Pancreas (tissue), 10 donors: ENCODE measurements at regions not wholly inside any gene's neighbourhood (a gene's known extent, or its start where the extent isn't known, plus 50 kb on each side); places are given as distances from the start of the nearest gene placed in this dataset.

Experiments used
- ATAC-seq, 4 donors: fragments of 200-7000 bp; cut with Tn5 transposase; one replicate each; pipeline versions ENCODE4 v1.8.0 to v1.9.1; 2020; ENCODE audit warnings: mild to moderate bottlenecking in 4 of 4, moderate library complexity in 4 of 4
- DNase-seq, 6 donors: peaks; one replicate each; pipeline ENCODE4 v3.0.0-alpha.2; 2020
- FAIRE-seq: peaks from 2 replicates; lab custom pipeline; 2012; peaks lifted over from hg19 to GRCh38; lab: Jason Lieb, UNC
- H3K27ac ChIP-seq, 4 donors: fragments of 200-600 bp; sonication (generic); 1 replicate in 3 of 4; 2 replicates in 1 of 4; pipeline versions ENCODE4 v1.5.0 to v1.8.0; 2020
- H3K27me3 ChIP-seq, 4 donors: fragments of 200-600 bp; one replicate each; pipeline ENCODE4 v1.8.0; 2021
- H3K36me3 ChIP-seq, 3 donors: fragments of 200-600 bp; sonication (generic) in 1 of 3; one replicate each; pipeline versions ENCODE4 v1.5.0 to v1.8.0; 2020 to 2021
- H3K4me1 ChIP-seq, 3 donors: fragments of 200-600 bp; one replicate each; pipeline ENCODE4 v1.8.0; 2021
- H3K4me3 ChIP-seq, 4 donors: fragments of 200-600 bp; sonication (generic) in 2 of 4; one replicate each; pipeline versions ENCODE4 v1.5.0 to v1.8.0; 2020 to 2021
- H3K9me3 ChIP-seq, 4 donors: fragments of 200-600 bp; one replicate each; pipeline ENCODE4 v1.8.0; 2021
- WGBS, 2 donors: extraction: QIAGEN DNeasy Blood & Tissue Kit; methylation state at CpG; one replicate each; pipeline ENCODE4 v1.1.7; 2013; 5-methylcytosine and 5-hydroxymethylcytosine counted together
- intact Hi-C, 3 donors: fragments of 100-400 bp; cut with DNase I; formaldehyde crosslinking; loops; one replicate each; pipeline versions ENCODE4 v1.11.1 to v1.14.2; 2022
- TF ChIP-seq, protein P1 (sequence below), 4 donors: fragments of 200-600 bp; sonication (generic) in 3 of 4; IDR thresholded peaks; one replicate each; pipeline versions ENCODE4 v1.5.0 to v1.8.0; 2021; ENCODE audit warnings: antibody characterized with exemption in 4 of 4
- donor health status: healthy with polysubstance abuse.
- donor health status: DM: no; HTN: no; CAD: no; lungs with moderate emphysema.
- donor health status: DM: no; HTN: no; CAD: no.
- donor health status: control.
- donor health status: control.
- donor health status: Bipolar disorder and iron deficiency.
- donor health status: DM: yes; HTN: yes; CAD: no.
- donor health status: DM: no; HTN: no; CAD: no.
- donor health status: DM: no; HTN: no; CAD: no.
- donor health status: DM: yes; HTN: yes; CAD: no.

DNA sequence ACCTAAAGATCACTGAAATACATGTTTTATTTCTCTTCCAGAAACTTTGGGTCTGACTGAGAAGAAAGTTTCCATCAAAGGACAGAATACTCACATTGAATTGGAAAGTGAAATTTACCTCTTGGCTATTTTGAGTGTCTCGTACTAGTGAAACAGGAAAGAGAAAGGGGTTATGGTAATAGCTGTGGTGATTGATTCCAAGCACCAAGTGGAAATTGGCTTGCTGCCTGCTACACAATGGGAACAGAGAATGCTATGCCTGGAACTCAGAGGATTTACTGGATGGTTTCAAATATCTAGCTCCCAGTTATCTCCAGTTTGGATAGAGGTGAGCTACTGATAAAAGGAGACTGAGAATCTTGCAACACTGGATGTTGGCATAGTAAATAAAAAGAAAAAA is 492.8 kb upstream of the FSIP2 start:
- FAIRE-seq (no peak), ATAC-seq (peak in 1 of 4 donors; percentile 41), DNase-seq (no peak)

DNA sequence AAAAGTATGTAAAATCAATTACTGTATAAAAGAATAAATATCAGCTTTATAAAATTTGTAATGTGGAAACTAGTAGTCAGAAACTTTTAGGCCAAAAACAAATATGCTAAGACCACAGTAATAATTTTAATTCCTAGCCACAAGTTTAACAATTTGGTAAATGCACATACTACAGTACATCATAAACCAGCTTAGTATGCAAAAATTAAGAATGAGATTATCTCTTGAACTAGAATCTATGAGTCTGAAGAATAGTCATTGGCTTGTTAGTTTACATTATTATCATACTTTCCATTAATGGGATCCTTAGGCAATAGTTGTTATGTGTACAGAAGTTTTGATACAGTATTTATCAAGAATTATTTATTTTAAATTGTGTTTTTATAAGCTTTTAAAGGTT is 491.9 kb upstream of the FSIP2 start:
- no peak for ATAC-seq
- Histone ChIP-seq H3K4me3 (no peak overlapping the region), H3K27me3 (no peaks in the 10 kb centered on the region), H3K4me1 (no peaks in the 10 kb centered on the region), H3K27ac (no peak overlapping the region), H3K36me3 (no peaks in the 10 kb centered on the region), H3K9me3 (no peaks in the 10 kb centered on the region)
- intact Hi-C loops = no loop called here
- FAIRE-seq = no peak
- TF ChIP-seq, protein P1, sequence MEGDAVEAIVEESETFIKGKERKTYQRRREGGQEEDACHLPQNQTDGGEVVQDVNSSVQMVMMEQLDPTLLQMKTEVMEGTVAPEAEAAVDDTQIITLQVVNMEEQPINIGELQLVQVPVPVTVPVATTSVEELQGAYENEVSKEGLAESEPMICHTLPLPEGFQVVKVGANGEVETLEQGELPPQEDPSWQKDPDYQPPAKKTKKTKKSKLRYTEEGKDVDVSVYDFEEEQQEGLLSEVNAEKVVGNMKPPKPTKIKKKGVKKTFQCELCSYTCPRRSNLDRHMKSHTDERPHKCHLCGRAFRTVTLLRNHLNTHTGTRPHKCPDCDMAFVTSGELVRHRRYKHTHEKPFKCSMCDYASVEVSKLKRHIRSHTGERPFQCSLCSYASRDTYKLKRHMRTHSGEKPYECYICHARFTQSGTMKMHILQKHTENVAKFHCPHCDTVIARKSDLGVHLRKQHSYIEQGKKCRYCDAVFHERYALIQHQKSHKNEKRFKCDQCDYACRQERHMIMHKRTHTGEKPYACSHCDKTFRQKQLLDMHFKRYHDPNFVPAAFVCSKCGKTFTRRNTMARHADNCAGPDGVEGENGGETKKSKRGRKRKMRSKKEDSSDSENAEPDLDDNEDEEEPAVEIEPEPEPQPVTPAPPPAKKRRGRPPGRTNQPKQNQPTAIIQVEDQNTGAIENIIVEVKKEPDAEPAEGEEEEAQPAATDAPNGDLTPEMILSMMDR (IDR thresholded peaks at IDR 0.05) = no peak
- DNase-seq = no peak

More for the DNA sequence above, 492.8 kb upstream of the FSIP2 start:
- Histone ChIP-seq H3K27ac (no peak overlapping the region), H3K9me3 (no peaks in the 10 kb centered on the region), H3K36me3 (no peaks in the 10 kb centered on the region), H3K27me3 (no peaks in the 10 kb centered on the region), H3K4me1 (no peaks in the 10 kb centered on the region), H3K4me3 (no peak overlapping the region)
- WGBS, 2 donors = 60 to 69% methylated on average over 1 of the region's 1 CpG
- TF ChIP-seq, protein P1 (IDR thresholded peaks at IDR 0.05) = no peak
- intact Hi-C loops = no loop called here

DNA sequence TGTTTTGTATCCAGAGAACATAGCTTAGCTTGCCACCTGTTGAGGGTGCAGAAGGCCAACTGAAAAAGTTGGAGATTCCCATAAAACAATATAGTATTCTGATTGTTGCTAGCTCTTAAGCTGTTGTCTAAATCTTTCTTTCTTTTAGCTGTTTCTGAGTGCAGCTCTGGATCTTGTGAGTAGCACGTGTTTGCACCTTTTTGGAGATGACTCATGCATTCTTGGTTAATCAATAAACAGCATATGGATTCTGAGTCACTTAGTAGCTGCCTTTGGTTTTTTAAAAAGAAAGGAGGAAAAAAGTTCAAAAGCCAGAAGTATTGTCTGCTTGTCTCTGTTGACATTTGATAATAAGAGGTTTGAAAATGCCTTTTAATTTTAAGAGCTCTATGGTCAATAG is 483.0 kb upstream of the FSIP2 start:
- H3K27ac ChIP-seq = no peak overlapping the region
- peak; percentile 34 to 69 (median 58) for ATAC-seq
- no peaks in the 10 kb centered on the region for H3K9me3 ChIP-seq
- intact Hi-C loops = no loop called here
- no peak for FAIRE-seq
- no peaks in the 10 kb centered on the region for H3K4me1 ChIP-seq
- no peak overlapping the region for H3K4me3 ChIP-seq
- H3K27me3 ChIP-seq = no peaks in the 10 kb centered on the region
- DNase-seq = no peak
- 6 to 8% methylated on average over 1 of the region's 1 CpG for WGBS, 2 donors
- TF ChIP-seq, protein P1 (IDR thresholded peaks at IDR 0.05) = no peak
- H3K36me3 ChIP-seq = no peaks in the 10 kb centered on the region

DNA sequence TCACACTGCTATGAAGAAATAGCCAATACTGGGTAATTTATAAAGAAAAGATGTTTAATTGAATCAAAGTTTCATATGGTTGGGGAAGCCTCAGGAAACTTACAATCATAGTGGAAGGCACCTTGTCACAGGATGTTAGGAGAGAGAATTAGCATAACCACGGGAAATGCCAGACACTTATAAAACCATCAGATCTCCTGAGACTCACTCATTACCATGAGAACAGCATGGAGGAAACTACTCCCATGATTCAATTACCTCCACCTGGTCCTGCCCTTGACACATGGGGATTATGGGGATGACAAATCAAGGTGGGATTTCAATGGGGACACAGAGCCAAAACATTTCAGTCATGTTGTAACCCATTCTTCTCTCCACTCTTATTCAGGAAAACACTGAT is 472.9 kb upstream of the FSIP2 start:
- intact Hi-C loops = no loop called here
- FAIRE-seq = no peak
- no peak for DNase-seq

DNA sequence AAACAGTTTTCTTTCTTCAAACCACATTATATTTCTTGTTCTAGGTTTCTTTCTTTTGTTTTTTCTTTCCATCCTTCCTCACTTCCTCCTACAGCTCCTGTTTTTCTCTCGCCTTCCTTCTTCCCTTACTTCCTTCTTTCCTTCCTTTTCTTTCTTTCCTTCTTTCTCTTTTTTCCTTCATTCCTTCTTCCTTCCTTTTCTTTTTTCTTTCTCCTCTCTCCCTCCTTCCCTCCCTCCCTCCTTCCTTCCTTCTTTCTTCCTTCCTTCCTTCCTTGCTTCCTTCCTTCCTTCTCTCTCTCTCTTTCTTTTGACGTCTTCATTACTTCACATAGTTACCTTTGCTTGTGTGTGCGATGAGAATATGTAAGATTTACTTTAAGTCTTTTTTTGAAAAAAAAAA is 470.0 kb upstream of the FSIP2 start:
- Histone ChIP-seq H3K27me3 (no peaks in the 10 kb centered on the region), H3K36me3 (no peaks in the 10 kb centered on the region), H3K4me3 (no peak overlapping the region), H3K27ac (no peak overlapping the region), H3K4me1 (no peaks in the 10 kb centered on the region), H3K9me3 (no peaks in the 10 kb centered on the region)
- ATAC-seq = no peak
- intact Hi-C loops = no loop called here
- DNase-seq = no peak
- TF ChIP-seq, protein P1 (IDR thresholded peaks at IDR 0.05) = no peak
- no peak for FAIRE-seq
- WGBS, 2 donors = 90 to 91% methylated on average over 3 of the region's 3 CpGs

More for the DNA sequence above, 472.9 kb upstream of the FSIP2 start:
- Histone ChIP-seq H3K4me3 (no peak overlapping the region), H3K36me3 (no peaks in the 10 kb centered on the region), H3K27me3 (no peaks in the 10 kb centered on the region), H3K27ac (no peak overlapping the region), H3K9me3 (no peaks in the 10 kb centered on the region), H3K4me1 (no peaks in the 10 kb centered on the region)
- 58 to 67% methylated on average over 1 of the region's 1 CpG for WGBS, 2 donors
- no peak for ATAC-seq
- TF ChIP-seq, protein P1 (IDR thresholded peaks at IDR 0.05) = no peak
